GM20000 (cell line): ENCODE measurements at regions not wholly inside any gene's neighbourhood (a gene's known extent, or its start where the extent isn't known, plus 50 kb on each side); places are given as distances from the start of the nearest gene placed in this dataset.

Source experiments
- DNase-seq: peaks from one replicate; pipeline ENCODE4 v3.0.0; 2012; ENCODE audit warnings: low spot score
- CTCF ChIP-seq: IDR thresholded peaks from 2 replicates; pipeline ENCODE4 v1.5.1; 2012; ENCODE audit warnings: mild to moderate bottlenecking, control low read depth; ENCODE audit errors: extremely low read depth, missing control alignments

DNA sequence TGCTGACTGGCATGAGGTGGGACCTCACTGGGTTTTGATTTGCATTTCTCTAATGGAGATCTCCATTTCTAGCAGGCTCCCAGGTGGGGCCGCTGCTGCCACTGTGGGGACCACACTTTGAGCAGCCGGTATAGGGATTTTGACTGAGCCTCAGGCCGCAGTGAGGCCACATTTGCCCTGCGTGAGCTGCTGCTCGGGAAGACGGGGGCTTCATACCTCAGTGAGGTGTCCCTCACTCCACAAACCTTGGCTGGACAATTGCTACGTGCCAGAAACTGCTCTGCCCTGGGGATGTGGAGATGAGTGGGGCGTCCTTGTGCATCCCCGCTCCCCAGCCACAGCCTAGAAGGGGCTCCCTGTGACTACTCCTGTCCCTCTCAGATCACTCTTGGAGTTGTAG lies 134.3 kb downstream of the ANKRD60 start:
- DNase-seq = no peak
- TF ChIP-seq CTCF = no peak

DNA sequence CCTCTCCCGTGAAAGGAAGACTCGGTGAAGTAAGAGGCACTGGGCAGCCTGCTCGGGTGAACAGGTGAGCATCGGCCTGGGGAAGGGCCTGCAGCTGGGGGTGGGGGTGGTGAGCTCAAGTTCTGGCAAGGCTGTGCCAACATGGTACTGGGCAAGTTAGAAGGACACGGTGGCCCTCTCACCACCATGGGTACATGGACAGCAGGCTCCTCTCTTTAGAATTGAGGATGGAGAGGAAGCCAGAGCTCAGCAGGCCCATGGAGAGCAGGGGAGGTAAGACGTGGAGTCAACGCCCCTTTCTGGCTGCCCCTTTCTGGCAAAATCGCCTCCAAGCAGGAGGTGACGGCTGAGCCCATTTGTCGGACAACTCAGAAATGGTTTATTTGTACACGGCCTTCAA lies 135.6 kb downstream of the ANKRD60 start:
- no peak for TF ChIP-seq CTCF
- no peak for DNase-seq

DNA sequence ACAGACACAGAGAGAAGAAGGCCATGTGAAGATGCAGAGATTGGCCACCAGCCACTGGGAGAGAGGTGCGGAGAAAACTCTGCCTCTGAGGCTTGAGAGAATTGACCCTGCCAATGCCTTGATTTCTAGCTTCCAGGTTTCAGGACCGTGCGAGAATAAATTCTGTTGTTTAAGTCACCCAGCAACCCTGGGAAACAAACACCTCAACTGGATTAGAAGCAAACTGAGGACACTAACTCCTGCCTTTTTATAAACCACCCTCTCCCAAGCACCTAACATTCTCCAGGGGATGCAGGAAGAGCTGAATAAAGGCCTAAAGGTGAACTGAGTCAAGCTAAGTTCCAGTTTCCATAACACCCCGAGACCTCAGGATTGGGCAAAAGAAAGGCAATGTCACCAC lies 136.1 kb downstream of the ANKRD60 start:
- DNase-seq = no peak
- TF ChIP-seq CTCF = no peak

DNA sequence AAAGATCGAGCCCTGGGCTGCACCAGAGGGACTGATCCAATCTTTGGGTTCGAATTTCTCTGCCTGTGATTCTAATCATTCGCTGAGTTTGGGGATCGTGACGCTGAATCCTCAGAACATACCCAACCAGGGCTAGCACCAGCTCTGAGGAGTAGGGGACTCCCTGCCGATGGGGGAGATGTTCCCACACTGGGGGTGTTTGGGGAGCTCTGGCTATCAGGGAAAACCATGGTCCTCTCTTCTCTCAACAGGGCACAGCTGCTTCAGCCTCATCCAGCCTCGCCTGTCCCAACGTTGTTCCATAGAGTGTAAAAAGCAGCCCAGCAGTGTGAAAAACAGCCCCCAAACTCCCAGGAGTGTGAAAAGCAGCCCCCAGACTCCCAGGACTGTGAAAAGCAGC lies 136.6 kb downstream of the ANKRD60 start:
- TF ChIP-seq CTCF = no peak
- DNase-seq = no peak

- no peak for TF ChIP-seq CTCF
- no peak for DNase-seq
These were observed 138.3 kb downstream of the ANKRD60 start for GRCh38 chr20:58090161-58090560.

DNA sequence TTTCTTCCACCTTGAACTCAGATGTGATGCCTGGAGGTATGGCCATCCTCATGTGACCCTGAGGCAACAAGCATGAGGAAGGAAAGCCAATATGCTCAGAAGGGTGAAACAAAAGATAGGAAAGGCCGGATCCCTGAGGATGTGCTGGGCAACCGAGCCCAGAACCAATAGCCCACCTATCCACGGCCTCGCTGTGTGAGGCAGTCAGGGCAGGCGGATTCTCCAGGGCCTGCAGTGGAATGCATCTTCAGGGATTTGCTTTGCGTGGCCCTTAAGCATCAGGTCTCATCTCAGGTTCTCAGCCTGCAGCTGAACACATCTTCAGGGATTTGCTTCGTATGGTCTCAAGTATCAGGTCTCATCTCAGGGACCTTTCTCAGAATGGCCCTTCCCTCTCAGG lies 139.8 kb downstream of the ANKRD60 start:
- DNase-seq = no peak
- TF ChIP-seq CTCF = no peak

- TF ChIP-seq CTCF = no peak
- no peak for DNase-seq
These were observed 140.3 kb downstream of the ANKRD60 start for GRCh38 chr20:58088105-58088504.

GRCh38 chr20:58087562-58087858 lies 140.9 kb downstream of the ANKRD60 start:
- no peak for DNase-seq
- TF ChIP-seq CTCF = no peak
